Thoracic aorta (tissue), 2 donors: ENCODE measurements at regions not wholly inside any gene's neighbourhood (a gene's known extent, or its start where the extent isn't known, plus 50 kb on each side); places are given as distances from the start of the nearest gene placed in this dataset.
"Not testable (repeated sequence)": the region's sequence is repeated elsewhere in the genome, so short reads cannot be mapped to it uniquely, and the experiment has no call there.

Experiments used
- ATAC-seq: fragments of 150-250 bp; one replicate; pipeline ENCODE4 v1.8.0; 2017; ENCODE audit warnings: low read depth; ENCODE audit not compliant: insufficient number of reproducible peaks, low FRiP score
- DNase-seq: peaks from one replicate; pipeline ENCODE4 v3.0.0-alpha.2; 2020; ENCODE audit warnings: low spot score
- H3K27ac ChIP-seq, 2 donors: fragments of 200-600 bp; sonication (generic); 1 replicate in 1 of 2; 2 replicates in 1 of 2; pipeline ENCODE4 v1.5.1; 2016; ENCODE audit warnings: mild to moderate bottlenecking in 2 of 2, moderate library complexity in 2 of 2
- H3K27me3 ChIP-seq: fragments of 200-600 bp; sonication (generic); replicated peaks from 2 replicates; pipeline ENCODE4 v1.6.0; 2016; ENCODE audit warnings: mild to moderate bottlenecking; ENCODE audit not compliant: insufficient read depth
- H3K36me3 ChIP-seq: fragments of 200-600 bp; sonication (generic); one replicate; pipeline ENCODE4 v1.5.1; 2016
- H3K4me1 ChIP-seq, 2 donors: fragments of 200-600 bp; sonication (generic); 1 replicate in 1 of 2; 2 replicates in 1 of 2; pipeline versions ENCODE4 v1.5.1 to v1.6.0; 2016; ENCODE audit warnings: low read depth in 2 of 2, mild to moderate bottlenecking in 1 of 2; ENCODE audit not compliant: control insufficient read depth in 1 of 2
- H3K4me3 ChIP-seq: fragments of 200-600 bp; sonication (generic); 2 replicates; pipeline ENCODE4 v1.5.1; 2016; ENCODE audit warnings: mild to moderate bottlenecking
- H3K9me3 ChIP-seq: fragments of 200-600 bp; sonication (generic); 2 replicates; pipeline ENCODE4 v1.5.1; 2016
- TF ChIP-seq, protein P1 (sequence below): fragments of 200-600 bp; sonication (generic); IDR thresholded peaks from one replicate; pipeline ENCODE4 v1.5.1; 2019; ENCODE audit warnings: antibody characterized with exemption

DNA sequence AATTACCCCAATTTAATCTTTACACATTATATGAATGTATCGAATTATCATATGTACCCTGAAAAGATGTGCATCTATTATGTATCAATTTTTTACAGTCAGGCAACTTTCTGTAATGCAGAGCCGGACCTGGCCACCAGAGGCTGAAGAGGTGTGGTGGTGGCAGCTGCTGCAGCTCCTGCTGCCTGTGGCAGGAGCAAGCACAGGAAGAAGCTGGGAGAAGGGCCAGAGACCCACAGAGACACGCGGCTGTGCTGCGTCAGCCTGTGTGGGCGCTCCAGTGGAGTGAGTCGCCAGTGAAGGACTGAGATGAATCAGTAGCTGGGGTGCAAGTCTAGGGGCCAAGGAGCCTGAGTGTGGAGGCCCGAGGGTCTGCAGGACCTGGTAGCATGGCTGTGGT is 74.3 kb upstream of the COG2 start:
- Histone ChIP-seq H3K4me3 (no peak overlapping the region), H3K27me3 (no peaks in the 10 kb centered on the region), H3K9me3 (no peaks in the 10 kb centered on the region), H3K36me3 (no peaks in the 10 kb centered on the region), H3K27ac (no peak overlapping the region), H3K4me1 (no peaks in the 10 kb centered on the region)
- TF ChIP-seq, protein P1, sequence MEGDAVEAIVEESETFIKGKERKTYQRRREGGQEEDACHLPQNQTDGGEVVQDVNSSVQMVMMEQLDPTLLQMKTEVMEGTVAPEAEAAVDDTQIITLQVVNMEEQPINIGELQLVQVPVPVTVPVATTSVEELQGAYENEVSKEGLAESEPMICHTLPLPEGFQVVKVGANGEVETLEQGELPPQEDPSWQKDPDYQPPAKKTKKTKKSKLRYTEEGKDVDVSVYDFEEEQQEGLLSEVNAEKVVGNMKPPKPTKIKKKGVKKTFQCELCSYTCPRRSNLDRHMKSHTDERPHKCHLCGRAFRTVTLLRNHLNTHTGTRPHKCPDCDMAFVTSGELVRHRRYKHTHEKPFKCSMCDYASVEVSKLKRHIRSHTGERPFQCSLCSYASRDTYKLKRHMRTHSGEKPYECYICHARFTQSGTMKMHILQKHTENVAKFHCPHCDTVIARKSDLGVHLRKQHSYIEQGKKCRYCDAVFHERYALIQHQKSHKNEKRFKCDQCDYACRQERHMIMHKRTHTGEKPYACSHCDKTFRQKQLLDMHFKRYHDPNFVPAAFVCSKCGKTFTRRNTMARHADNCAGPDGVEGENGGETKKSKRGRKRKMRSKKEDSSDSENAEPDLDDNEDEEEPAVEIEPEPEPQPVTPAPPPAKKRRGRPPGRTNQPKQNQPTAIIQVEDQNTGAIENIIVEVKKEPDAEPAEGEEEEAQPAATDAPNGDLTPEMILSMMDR: no peak
- ATAC-seq (no peak), DNase-seq (no peak)

DNA sequence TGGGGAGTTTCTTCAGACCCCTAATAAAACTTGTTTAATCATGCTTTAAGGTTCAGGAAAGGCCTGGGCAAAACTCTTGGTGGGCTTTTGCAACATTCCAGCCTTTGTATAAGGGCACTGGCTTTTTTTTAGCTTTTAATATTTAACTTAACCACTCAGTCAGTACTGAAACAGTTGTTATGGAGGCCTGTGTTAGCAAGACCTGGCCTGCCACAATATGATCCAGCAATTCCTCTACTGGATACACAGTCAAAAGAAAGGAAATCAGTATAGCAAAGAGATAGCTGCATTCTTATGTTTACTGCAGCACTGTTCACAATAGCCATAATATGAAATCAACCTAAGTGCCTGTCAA is 75.1 kb upstream of the COG2 start:
- Histone ChIP-seq H3K27me3 (no peaks in the 10 kb centered on the region), H3K4me3 (no peak overlapping the region), H3K36me3 (no peaks in the 10 kb centered on the region), H3K27ac (no peak overlapping the region), H3K9me3 (no peaks in the 10 kb centered on the region), H3K4me1 (no peaks in the 10 kb centered on the region)
- ATAC-seq (no peak), DNase-seq (no peak)
- TF ChIP-seq, protein P1: no peak

DNA sequence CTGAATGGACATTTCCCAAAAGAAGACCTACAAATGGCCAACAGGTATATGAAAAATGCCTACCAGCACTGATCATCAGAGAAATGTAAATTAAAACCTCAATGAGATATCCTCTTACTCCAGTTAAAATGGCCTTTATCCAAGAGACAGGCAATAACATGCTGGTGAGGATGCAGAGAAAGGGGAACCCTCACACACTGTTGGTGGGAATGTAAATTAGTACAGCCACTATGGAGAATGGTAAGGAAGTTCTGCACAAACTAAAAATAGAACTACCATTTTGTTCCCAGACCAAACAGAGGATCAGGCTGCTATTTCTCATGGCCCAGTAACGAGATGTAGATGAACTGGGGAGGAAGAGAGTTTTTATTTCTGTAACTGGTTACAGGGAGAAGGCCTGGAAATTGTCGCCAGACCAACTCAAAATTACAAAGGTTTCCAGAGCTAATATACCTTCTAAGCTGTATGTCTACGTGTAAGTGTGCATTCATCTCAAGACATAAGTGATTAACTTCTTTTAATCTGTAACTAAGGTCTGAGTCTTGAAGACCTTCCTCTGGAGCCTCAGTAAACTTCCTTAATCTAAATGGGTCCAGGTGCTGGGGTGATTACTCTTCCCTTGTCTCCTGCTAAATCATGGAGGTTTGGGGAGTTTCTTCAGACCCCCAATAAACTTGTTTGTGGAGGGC is 75.6 kb upstream of the COG2 start:
- H3K9me3 ChIP-seq, ATAC-seq, H3K36me3 ChIP-seq, H3K4me1 ChIP-seq, H3K4me3 ChIP-seq, H3K27me3 ChIP-seq, H3K27ac ChIP-seq, DNase-seq: not testable (repeated sequence)

DNA sequence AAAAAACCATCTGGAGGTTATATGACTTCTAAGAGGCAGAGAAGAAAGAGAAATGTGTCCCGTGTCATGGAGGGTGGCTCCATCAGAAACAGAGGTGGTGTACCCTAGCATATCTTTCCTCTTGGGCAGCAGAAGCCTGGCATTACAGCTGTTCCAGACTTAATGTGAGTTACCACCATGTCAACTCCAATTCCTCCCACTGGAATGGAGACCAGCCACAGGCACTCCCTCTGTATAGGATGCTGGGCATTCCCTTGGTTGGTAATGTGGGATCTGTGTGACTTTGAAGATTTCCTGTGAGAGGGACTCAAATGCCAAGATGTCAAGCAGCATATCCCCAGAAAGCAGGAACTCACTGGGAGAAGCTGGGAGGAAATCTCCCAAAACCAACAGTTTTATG is 77.1 kb upstream of the COG2 start:
- no peak overlapping the region for H3K27ac ChIP-seq
- TF ChIP-seq, protein P1: no peak
- no peaks in the 10 kb centered on the region for H3K9me3 ChIP-seq
- H3K27me3 ChIP-seq: no peaks in the 10 kb centered on the region
- H3K4me3 ChIP-seq: no peak overlapping the region
- ATAC-seq: no peak
- no peaks in the 10 kb centered on the region for H3K4me1 ChIP-seq
- DNase-seq: no peak
- no peaks in the 10 kb centered on the region for H3K36me3 ChIP-seq

DNA sequence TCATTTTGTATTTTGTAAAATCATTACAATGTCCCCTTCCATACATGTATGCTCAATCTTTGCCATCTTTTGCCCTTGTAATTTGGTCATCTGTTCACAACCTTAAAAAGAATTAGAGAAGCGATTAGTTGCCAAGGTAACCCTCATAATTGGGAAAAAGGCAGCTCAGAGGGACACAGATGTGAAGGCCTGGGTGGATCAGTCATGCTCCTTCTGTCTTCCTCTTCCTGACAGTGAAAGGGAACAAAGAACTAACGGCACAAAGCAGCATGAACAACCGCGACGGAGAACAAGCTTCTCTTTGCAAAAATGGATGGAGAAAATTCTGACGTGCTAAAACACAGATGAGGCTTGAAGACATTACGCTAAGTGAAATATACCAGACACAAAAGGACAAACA is 78.7 kb upstream of the COG2 start:
- Histone ChIP-seq H3K4me3 (no peak overlapping the region), H3K36me3 (no peaks in the 10 kb centered on the region), H3K27me3 (no peaks in the 10 kb centered on the region), H3K4me1 (no peaks in the 10 kb centered on the region), H3K27ac (no peak overlapping the region), H3K9me3 (no peaks in the 10 kb centered on the region)
- TF ChIP-seq, protein P1: no peak
- no peak for DNase-seq
- no peak for ATAC-seq

DNA sequence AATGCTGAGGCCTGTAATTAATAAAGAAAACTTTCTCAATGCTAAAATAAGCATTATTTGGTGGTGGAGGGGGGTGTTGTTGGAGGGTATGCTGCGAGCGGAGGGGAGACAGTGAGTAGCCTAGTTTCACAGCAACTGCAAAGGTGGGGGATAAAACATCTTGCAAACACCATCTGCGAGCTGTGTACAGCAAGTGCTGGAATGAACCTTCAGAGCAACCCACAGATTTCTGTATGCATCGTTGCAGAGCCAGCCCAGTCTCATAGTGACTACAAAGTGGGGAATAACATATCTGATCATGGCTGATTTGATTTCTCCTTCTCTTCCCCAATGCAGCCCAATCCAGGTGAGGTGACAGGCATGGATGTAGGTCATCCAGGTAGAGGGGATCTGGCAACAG is 80.7 kb upstream of the COG2 start:
- DNase-seq: no peak
- Histone ChIP-seq H3K9me3 (no peaks in the 10 kb centered on the region), H3K4me1 (no peaks in the 10 kb centered on the region), H3K4me3 (no peak overlapping the region), H3K27me3 (no peaks in the 10 kb centered on the region), H3K36me3 (no peaks in the 10 kb centered on the region), H3K27ac (no peak overlapping the region)
- TF ChIP-seq, protein P1: no peak
- no peak for ATAC-seq
